Astrocyte (in vitro differentiated cells and primary cell): ENCODE measurements at regions not wholly inside any gene's neighbourhood (a gene's known extent, or its start where the extent isn't known, plus 50 kb on each side); places are given as distances from the start of the nearest gene placed in this dataset.

Source experiments
- DNase-seq: peaks from one replicate; pipeline ENCODE4 v3.0.0-alpha.2; 2010; ENCODE audit warnings: low read depth
- FAIRE-seq: peaks from 2 replicates; lab custom pipeline; 2011; peaks lifted over from hg19 to GRCh38; lab: Jason Lieb, UNC
- H2AFZ ChIP-seq: 2 replicates; pipeline ENCODE4 v1.6.0; 2012; ENCODE audit warnings: low read depth, low read length, inconsistent platforms
- H3K27ac ChIP-seq: 2 replicates; pipeline ENCODE4 v1.5.1; 2011; ENCODE audit warnings: low read depth, low read length, inconsistent platforms
- H3K27me3 ChIP-seq: 2 replicates; pipeline ENCODE4 v1.6.0; 2011; ENCODE audit warnings: low read length, inconsistent platforms; ENCODE audit not compliant: insufficient read depth
- H3K36me3 ChIP-seq: 2 replicates; pipeline ENCODE4 v1.5.1; 2011; ENCODE audit warnings: low read length, inconsistent platforms; ENCODE audit not compliant: insufficient read depth
- H3K4me1 ChIP-seq: 2 replicates; pipeline ENCODE4 v1.5.1; 2011; ENCODE audit warnings: low read length, inconsistent platforms; ENCODE audit not compliant: insufficient read depth
- H3K4me2 ChIP-seq: 2 replicates; pipeline ENCODE4 v1.6.0; 2012; ENCODE audit warnings: low read length, inconsistent platforms
- H3K4me3 ChIP-seq: 2 replicates; pipeline ENCODE4 v1.5.1; 2011; ENCODE audit warnings: low read depth, mild to moderate bottlenecking, low read length, inconsistent platforms; ENCODE audit not compliant: insufficient read depth
- H3K79me2 ChIP-seq: 2 replicates; pipeline ENCODE4 v1.6.0; 2012; ENCODE audit warnings: mild to moderate bottlenecking, low read length, inconsistent platforms; ENCODE audit not compliant: insufficient read depth
- H3K9ac ChIP-seq: 2 replicates; pipeline ENCODE4 v1.6.0; 2012; ENCODE audit warnings: mild to moderate bottlenecking, low read length, inconsistent platforms
- H3K9me3 ChIP-seq: 2 replicates; pipeline ENCODE4 v1.5.1; 2012; ENCODE audit warnings: low read depth, mild to moderate bottlenecking, low read length, inconsistent platforms; ENCODE audit not compliant: insufficient read depth
- H4K20me1 ChIP-seq: 2 replicates; pipeline ENCODE4 v1.6.0; 2012; ENCODE audit warnings: low read length, inconsistent platforms; ENCODE audit not compliant: insufficient read depth
- H3K27ac Mint-ChIP-seq: one replicate; pipeline ENCODE4 v1.8.0; 2021; ENCODE audit warnings: mild to moderate bottlenecking, mixed read lengths; ENCODE audit not compliant: unreplicated experiment
- H3K27me3 Mint-ChIP-seq: one replicate; pipeline ENCODE4 v1.8.0; 2021; ENCODE audit warnings: low read depth, mixed read lengths; ENCODE audit not compliant: unreplicated experiment
- H3K36me3 Mint-ChIP-seq: one replicate; pipeline ENCODE4 v1.8.0; 2021; ENCODE audit warnings: low read depth, mixed read lengths; ENCODE audit not compliant: unreplicated experiment
- H3K4me1 Mint-ChIP-seq: one replicate; pipeline ENCODE4 v1.8.0; 2021; ENCODE audit warnings: low read depth, mixed read lengths; ENCODE audit not compliant: unreplicated experiment
- H3K4me3 Mint-ChIP-seq: one replicate; pipeline ENCODE4 v1.8.0; 2021; ENCODE audit warnings: mild to moderate bottlenecking, moderate library complexity, mixed read lengths; ENCODE audit not compliant: unreplicated experiment
- H3K9me3 Mint-ChIP-seq: one replicate; pipeline ENCODE4 v1.8.0; 2021; ENCODE audit warnings: mild to moderate bottlenecking, mixed read lengths; ENCODE audit not compliant: unreplicated experiment
- EZH2 ChIP-seq: IDR thresholded peaks from 2 replicates; pipeline ENCODE4 v1.6.1; 2012; ENCODE audit warnings: mild to moderate bottlenecking, low read length, inconsistent platforms; ENCODE audit not compliant: insufficient read depth
- TF ChIP-seq, protein P1 (sequence below): IDR thresholded peaks from 2 replicates; pipeline ENCODE4 v1.5.1; 2011; ENCODE audit warnings: low read depth, mild to moderate bottlenecking, inconsistent platforms, low read length, moderate library complexity; ENCODE audit not compliant: insufficient read depth

DNA sequence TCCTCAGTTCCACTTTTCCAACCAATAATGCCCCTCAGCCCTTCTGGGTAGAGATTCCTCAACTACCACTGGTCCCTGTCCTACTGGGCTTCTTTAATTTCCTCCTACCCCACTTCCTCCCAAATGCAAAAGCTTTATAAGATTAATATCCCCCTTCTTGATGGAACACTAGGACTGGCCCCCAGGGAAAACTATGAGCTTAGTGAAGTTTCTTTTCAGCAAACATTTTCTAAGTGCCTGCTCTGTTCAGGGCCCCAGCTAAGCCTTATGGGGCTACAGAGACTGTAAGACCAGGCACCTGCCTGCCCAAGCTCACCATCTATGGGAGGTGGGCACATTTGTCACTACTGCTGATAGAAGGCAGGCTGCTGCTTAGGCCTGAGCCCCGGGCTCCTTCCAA, 79.4 kb downstream of the RPLP1 start:
- H2AFZ ChIP-seq = no peak overlapping the region
- no peak for FAIRE-seq

DNA sequence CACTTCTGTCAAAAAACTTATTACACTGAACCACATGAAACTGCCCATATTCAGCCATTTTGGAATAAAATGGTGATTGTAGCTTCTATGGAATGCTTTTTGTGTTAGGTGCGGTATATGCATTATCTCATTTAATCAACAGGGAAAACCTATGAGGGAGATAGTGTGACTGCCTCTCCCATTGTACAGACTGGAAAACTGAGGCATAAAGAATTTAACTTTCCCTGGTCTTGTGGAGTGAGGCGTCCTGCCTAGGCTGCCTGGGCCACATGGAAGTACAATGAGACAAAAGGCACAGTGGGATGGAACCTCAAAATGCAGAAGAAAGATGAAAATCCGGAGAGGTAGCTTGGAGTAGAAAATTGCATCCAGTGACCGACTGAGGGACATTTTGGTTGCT, 80.2 kb downstream of the RPLP1 start:
- Mint-ChIP-seq H3K9me3 (no peaks in the 10 kb centered on the region), H3K27ac (no peak overlapping the region), H3K4me1 (peaks cover 25% of the 10 kb centered on the region), H3K4me3 (no peak overlapping the region), H3K27me3 (peaks cover 26% of the 10 kb centered on the region), H3K36me3 (peaks cover 2% of the 10 kb centered on the region)
- Histone ChIP-seq H3K9me3 (no peaks in the 10 kb centered on the region), H3K4me3 (no peak overlapping the region), H4K20me1 (no peaks in the 10 kb centered on the region), H3K36me3 (no peaks in the 10 kb centered on the region), H2AFZ (no peak overlapping the region), H3K4me1 (peaks cover 19% of the 10 kb centered on the region), H3K9ac (no peak overlapping the region), H3K79me2 (no peaks in the 10 kb centered on the region), H3K27ac (no peak overlapping the region), H3K27me3 (peaks cover 8% of the 10 kb centered on the region), H3K4me2 (no peak overlapping the region)
- no peak for FAIRE-seq
- no peak for TF ChIP-seq EZH2
- TF ChIP-seq, protein P1, sequence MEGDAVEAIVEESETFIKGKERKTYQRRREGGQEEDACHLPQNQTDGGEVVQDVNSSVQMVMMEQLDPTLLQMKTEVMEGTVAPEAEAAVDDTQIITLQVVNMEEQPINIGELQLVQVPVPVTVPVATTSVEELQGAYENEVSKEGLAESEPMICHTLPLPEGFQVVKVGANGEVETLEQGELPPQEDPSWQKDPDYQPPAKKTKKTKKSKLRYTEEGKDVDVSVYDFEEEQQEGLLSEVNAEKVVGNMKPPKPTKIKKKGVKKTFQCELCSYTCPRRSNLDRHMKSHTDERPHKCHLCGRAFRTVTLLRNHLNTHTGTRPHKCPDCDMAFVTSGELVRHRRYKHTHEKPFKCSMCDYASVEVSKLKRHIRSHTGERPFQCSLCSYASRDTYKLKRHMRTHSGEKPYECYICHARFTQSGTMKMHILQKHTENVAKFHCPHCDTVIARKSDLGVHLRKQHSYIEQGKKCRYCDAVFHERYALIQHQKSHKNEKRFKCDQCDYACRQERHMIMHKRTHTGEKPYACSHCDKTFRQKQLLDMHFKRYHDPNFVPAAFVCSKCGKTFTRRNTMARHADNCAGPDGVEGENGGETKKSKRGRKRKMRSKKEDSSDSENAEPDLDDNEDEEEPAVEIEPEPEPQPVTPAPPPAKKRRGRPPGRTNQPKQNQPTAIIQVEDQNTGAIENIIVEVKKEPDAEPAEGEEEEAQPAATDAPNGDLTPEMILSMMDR = no peak
- DNase-seq = no peak

More for the DNA sequence above, 79.4 kb downstream of the RPLP1 start:
- Histone ChIP-seq H3K27ac (no peak overlapping the region), H3K27me3 (peaks cover 8% of the 10 kb centered on the region), H3K9me3 (no peaks in the 10 kb centered on the region), H3K4me2 (no peak overlapping the region), H3K36me3 (no peaks in the 10 kb centered on the region), H3K4me1 (peaks cover 19% of the 10 kb centered on the region), H3K4me3 (no peak overlapping the region), H3K79me2 (no peaks in the 10 kb centered on the region), H4K20me1 (no peaks in the 10 kb centered on the region), H3K9ac (no peak overlapping the region)
- peaks cover 25% of the 10 kb centered on the region for H3K4me1 Mint-ChIP-seq
- no peak overlapping the region for H3K4me3 Mint-ChIP-seq
- H3K36me3 Mint-ChIP-seq = no peaks in the 10 kb centered on the region
- no peak for DNase-seq
- TF ChIP-seq, protein P1 = no peak
- no peak for TF ChIP-seq EZH2
- peaks cover 31% of the 10 kb centered on the region for H3K27me3 Mint-ChIP-seq
- H3K27ac Mint-ChIP-seq = no peak overlapping the region
- no peaks in the 10 kb centered on the region for H3K9me3 Mint-ChIP-seq

DNA sequence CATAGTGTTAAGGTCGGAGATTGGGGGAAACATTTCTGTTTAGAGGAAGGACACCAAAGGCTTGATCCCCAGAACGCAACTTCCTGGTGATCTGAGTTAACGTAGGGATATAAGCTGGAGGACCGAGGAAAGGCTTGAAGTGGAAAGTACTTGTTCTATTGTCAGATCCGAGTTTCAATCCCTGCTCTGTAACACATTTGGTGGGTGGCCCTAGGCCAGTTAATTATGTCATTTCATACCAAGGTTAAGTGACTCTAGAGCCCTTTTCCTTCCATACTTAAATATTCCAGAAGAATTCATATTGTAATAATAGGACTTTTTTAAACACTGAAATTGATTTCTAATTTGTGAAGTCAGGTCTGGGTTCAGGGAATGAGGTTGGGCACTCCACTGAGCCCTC, 80.9 kb downstream of the RPLP1 start:
- H3K27me3 ChIP-seq = peaks cover 8% of the 10 kb centered on the region
- TF ChIP-seq EZH2 = no peak
- TF ChIP-seq, protein P1 = no peak
- H3K79me2 ChIP-seq = no peaks in the 10 kb centered on the region
- Mint-ChIP-seq H3K4me1 (peaks cover 25% of the 10 kb centered on the region), H3K27me3 (peaks cover 30% of the 10 kb centered on the region), H3K9me3 (no peaks in the 10 kb centered on the region), H3K27ac (no peak overlapping the region), H3K36me3 (peaks cover 2% of the 10 kb centered on the region), H3K4me3 (no peak overlapping the region)
- H2AFZ ChIP-seq = no peak overlapping the region
- H3K4me2 ChIP-seq = no peak overlapping the region
- no peak for DNase-seq
- H3K9ac ChIP-seq = no peak overlapping the region
- no peak overlapping the region for H3K27ac ChIP-seq
- H3K36me3 ChIP-seq = no peaks in the 10 kb centered on the region
- no peak overlapping the region for H3K4me3 ChIP-seq
- FAIRE-seq = no peak
- H3K4me1 ChIP-seq = peaks cover 19% of the 10 kb centered on the region
- H4K20me1 ChIP-seq = no peaks in the 10 kb centered on the region
- no peaks in the 10 kb centered on the region for H3K9me3 ChIP-seq
